Skin epidermis (tissue), 12 donors: ENCODE measurements at regions not wholly inside any gene's neighbourhood (a gene's known extent, or its start where the extent isn't known, plus 50 kb on each side); places are given as distances from the start of the nearest gene placed in this dataset.
"Not testable (repeated sequence)": the region's sequence is repeated elsewhere in the genome, so short reads cannot be mapped to it uniquely, and the experiment has no call there.

Experiments used
- H3K27ac ChIP-seq, 21 experiments: fragments of 200-600 bp; sonication (generic) in 11 of 21; one replicate each; pipeline ENCODE4 v1.5.0; 2020; ENCODE audit warnings: mild to moderate bottlenecking in 3 of 21, inconsistent platforms in 2 of 21, moderate library complexity in 2 of 21
- H3K4me3 ChIP-seq, 7 experiments: fragments of 200-600 bp; sonication (generic) in 2 of 7; one replicate each; pipeline ENCODE4 v1.5.0; 2020; ENCODE audit warnings: inconsistent platforms in 2 of 7, mild to moderate bottlenecking in 2 of 7, moderate library complexity in 1 of 7

GRCh38 chr10:8128511-8128910 is 74.0 kb downstream of the GATA3 start:
- Histone ChIP-seq H3K4me3 (no peak overlapping the region), H3K27ac (peak overlapping the region in 1 of 21 experiments; percentile 25)

- Histone ChIP-seq H3K4me3 (no peak overlapping the region), H3K27ac (peak overlapping the region in 2 of 21 experiments; percentile 2 to 25)
Observed at GRCh38 chr10:8129438-8129837, 75.0 kb downstream of the GATA3 start.

- no peak overlapping the region for H3K4me3 ChIP-seq
Observed at GRCh38 chr10:8130973-8131911, 76.8 kb downstream of the GATA3 start.

GRCh38 chr10:8133146-8133545 is 78.7 kb downstream of the GATA3 start:
- no peak overlapping the region for H3K4me3 ChIP-seq
- H3K27ac ChIP-seq, result no peak overlapping the region

More at GRCh38 chr10:8130973-8131911, 76.8 kb downstream of the GATA3 start:
- H3K27ac ChIP-seq, result peak overlapping the region in 7 of 21 experiments; percentile 14 to 67 (median 45)

GRCh38 chr10:8136736-8137135 is 82.2 kb downstream of the GATA3 start:
- H3K27ac ChIP-seq, result peak overlapping the region in 5 of 21 experiments; percentile 35 to 64 (median 49)
- H3K4me3 ChIP-seq, result no peak overlapping the region

- H3K4me3 ChIP-seq, result no peak overlapping the region
- H3K27ac ChIP-seq, result peak overlapping the region in 7 of 21 experiments; percentile 35 to 64 (median 49)
Observed at GRCh38 chr10:8137272-8137681, 82.8 kb downstream of the GATA3 start.

- no peak overlapping the region for H3K4me3 ChIP-seq
- H3K27ac ChIP-seq, result peak overlapping the region in 7 of 21 experiments; percentile 35 to 64 (median 49)
Observed at GRCh38 chr10:8137726-8138125, 83.2 kb downstream of the GATA3 start.

- no peak overlapping the region for H3K27ac ChIP-seq
- H3K4me3 ChIP-seq, result no peak overlapping the region
Observed at GRCh38 chr10:8138471-8138870, 84.0 kb downstream of the GATA3 start.

GRCh38 chr10:8144496-8144895 is 90.0 kb downstream of the GATA3 start:
- Histone ChIP-seq H3K4me3 (no peak overlapping the region), H3K27ac (no peak overlapping the region)

- no peak overlapping the region for H3K4me3 ChIP-seq
Observed at GRCh38 chr10:8146650-8147049, 92.2 kb downstream of the GATA3 start.

GRCh38 chr10:8149991-8150390 is 95.5 kb downstream of the GATA3 start:
- Histone ChIP-seq H3K27ac (no peak overlapping the region), H3K4me3 (no peak overlapping the region)

More at GRCh38 chr10:8146650-8147049, 92.2 kb downstream of the GATA3 start:
- H3K27ac ChIP-seq, result no peak overlapping the region

- H3K27ac ChIP-seq, result no peak overlapping the region
- H3K4me3 ChIP-seq, result no peak overlapping the region
Observed at GRCh38 chr10:8150401-8150905, 96.0 kb downstream of the GATA3 start.

GRCh38 chr10:8151086-8151485 is 96.6 kb downstream of the GATA3 start:
- Histone ChIP-seq H3K27ac (no peak overlapping the region), H3K4me3 (no peak overlapping the region)

GRCh38 chr10:8156918-8157317 is 102.4 kb downstream of the GATA3 start:
- Histone ChIP-seq H3K4me3 (no peak overlapping the region), H3K27ac (no peak overlapping the region)

GRCh38 chr10:8158193-8159071 is 103.9 kb downstream of the GATA3 start:
- H3K4me3 ChIP-seq, result no peak overlapping the region

GRCh38 chr10:8159341-8160165 is 105.1 kb downstream of the GATA3 start:
- no peak overlapping the region for H3K4me3 ChIP-seq
- H3K27ac ChIP-seq, result no peak overlapping the region

More at GRCh38 chr10:8158193-8159071, 103.9 kb downstream of the GATA3 start:
- no peak overlapping the region for H3K27ac ChIP-seq

GRCh38 chr10:8163824-8164223 is 109.3 kb downstream of the GATA3 start:
- Histone ChIP-seq H3K27ac (no peak overlapping the region), H3K4me3 (no peak overlapping the region)

- H3K27ac ChIP-seq, H3K4me3 ChIP-seq: not testable (repeated sequence)
Observed at GRCh38 chr10:8164640-8165039, 110.2 kb downstream of the GATA3 start.

- no peak overlapping the region for H3K4me3 ChIP-seq
- no peak overlapping the region for H3K27ac ChIP-seq
Observed at GRCh38 chr10:8168836-8169235, 114.3 kb downstream of the GATA3 start.
